GM12878 (cell line): ENCODE measurements at regions not wholly inside any gene's neighbourhood (a gene's known extent, or its start where the extent isn't known, plus 50 kb on each side); places are given as distances from the start of the nearest gene placed in this dataset.

Experiments used
- ATAC-seq: fragments of 200-7000 bp; cut with Tn5 transposase; 3 replicates; pipeline ENCODE4 v1.9.1; 2020; ENCODE audit warnings: mild to moderate bottlenecking, moderate library complexity
- BruUV-seq: library from RNA; stranded (reverse); fragments of 400-500 nt; replicated peaks from 2 replicates; lab custom pipeline; 2021; lab: Mats Ljungman, UMichigan
- CTCF ChIA-PET: fragments of 300-600 bp; sonication (Branson Sonifier 250); formaldehyde crosslinking; extraction: SDS; loops from one replicate; lab custom pipeline; 2021; ENCODE audit warnings: inconsistent platforms; lab: Yijun Ruan, JAX
- POLR2A ChIA-PET: fragments of 350-600 bp; formaldehyde crosslinking; extraction: SDS; loops from one replicate; lab custom pipeline; 2021; ENCODE audit warnings: inconsistent platforms; lab: Charles Lee
- RAD21 ChIA-PET: fragments of 300-600 bp; sonication (Branson Sonifier 250); formaldehyde crosslinking; loops from one replicate; lab custom pipeline; 2023; ENCODE audit warnings: antibody characterized with exemption; ENCODE audit not compliant: unreplicated experiment; lab: Charles Lee
- SMC1A ChIA-PET: fragments of 300-600 bp; sonication (Branson Sonifier 250); formaldehyde crosslinking; loops from one replicate; lab custom pipeline; 2023; ENCODE audit not compliant: unreplicated experiment, uncharacterized antibody; lab: Charles Lee
- DNase-seq: peaks from one replicate; pipeline ENCODE4 v3.0.0-alpha.2; 2011; ENCODE audit warnings: low read depth, low spot score
- FAIRE-seq: peaks from 3 replicates; lab custom pipeline; 2011; peaks lifted over from hg19 to GRCh38; lab: Jason Lieb, UNC
- H2AFZ ChIP-seq: 2 replicates; pipeline ENCODE4 v1.6.0; 2011; ENCODE audit warnings: low read depth, low read length, control low read depth; ENCODE audit not compliant: control insufficient read depth
- H3K27ac ChIP-seq: 2 replicates; pipeline ENCODE4 v1.5.1; 2011; ENCODE audit warnings: control low read depth; ENCODE audit not compliant: control insufficient read depth, insufficient read depth
- H3K27me3 ChIP-seq, 2 experiments: replicated peaks in 1 of 2; 2 replicates each; pipeline versions ENCODE4 v1.6.0 to v1.6.1; 2011; ENCODE audit warnings: low read length in 1 of 2; ENCODE audit not compliant: control insufficient read depth in 2 of 2, insufficient read depth in 2 of 2
- H3K36me3 ChIP-seq, 2 experiments: 2 replicates each; pipeline ENCODE4 v1.5.1; 2011; ENCODE audit warnings: low read length in 1 of 2; ENCODE audit not compliant: control insufficient read depth in 2 of 2, insufficient read depth in 2 of 2
- H3K4me1 ChIP-seq: 2 replicates; pipeline ENCODE4 v1.6.1; 2011; ENCODE audit warnings: mild to moderate bottlenecking, low read length, moderate library complexity, mixed read lengths; ENCODE audit not compliant: control insufficient read depth, insufficient read depth
- H3K4me2 ChIP-seq: 2 replicates; pipeline ENCODE4 v1.6.0; 2011; ENCODE audit warnings: control low read depth; ENCODE audit not compliant: control insufficient read depth, insufficient read depth
- H3K4me3 ChIP-seq: fragments of 200-600 bp; sonication (generic); 2 replicates; pipeline ENCODE4 v1.5.1; 2016
- H3K79me2 ChIP-seq: 2 replicates; pipeline ENCODE4 v1.6.0; 2011; ENCODE audit warnings: low read length; ENCODE audit not compliant: control insufficient read depth, insufficient read depth
- H3K9ac ChIP-seq: 2 replicates; pipeline ENCODE4 v1.8.0; 2011; ENCODE audit warnings: low read length, control low read depth, mixed read lengths; ENCODE audit not compliant: control insufficient read depth, insufficient read depth
- H3K9me3 ChIP-seq: replicated peaks from 3 replicates; pipeline ENCODE4 v1.5.1; 2011; ENCODE audit warnings: mild to moderate bottlenecking, low read length; ENCODE audit not compliant: control insufficient read depth, insufficient read depth
- H4K20me1 ChIP-seq: 2 replicates; pipeline ENCODE4 v1.6.0; 2011; ENCODE audit not compliant: control insufficient read depth, insufficient read depth
- HCFC1 ChIP-seq: fragments of 150-350 bp; IDR thresholded peaks from 2 replicates; pipeline ENCODE4 v1.6.1; 2014; ENCODE audit warnings: low read length
- IKZF1 ChIP-seq: fragments of 450-650 bp; conservative IDR thresholded peaks from 2 replicates; pipeline ENCODE4 v1.6.1; 2017; ENCODE audit warnings: antibody characterized with exemption, mild to moderate bottlenecking
- KLF5 ChIP-seq: fragments of 450-650 bp; IDR thresholded peaks from 2 replicates; pipeline ENCODE4 v1.6.1; 2014; ENCODE audit warnings: mild to moderate bottlenecking; ENCODE audit not compliant: partially characterized antibody
- NFYA ChIP-seq: IDR thresholded peaks from 2 replicates; pipeline ENCODE4 v1.6.1; 2011; ENCODE audit warnings: low read depth, mild to moderate bottlenecking, low read length, improper control_type of control experiment, borderline replicate concordance
- RUNX3 ChIP-seq: IDR thresholded peaks from 2 replicates; pipeline ENCODE4 v1.6.1; 2012; ENCODE audit warnings: low read length, inconsistent platforms
- SMAD5 ChIP-seq: IDR thresholded peaks from 2 replicates; pipeline ENCODE4 v1.6.1; 2016; ENCODE audit warnings: antibody characterized with exemption, low read depth
- STAT3 ChIP-seq: IDR thresholded peaks from 2 replicates; pipeline ENCODE4 v1.6.1; 2011; ENCODE audit warnings: low read depth, low read length, improper control_type of control experiment
- YY1 ChIP-seq: IDR thresholded peaks from 2 replicates; pipeline ENCODE4 v1.6.1; 2011; ENCODE audit warnings: low read depth, mild to moderate bottlenecking, low read length
- WGBS: methylation state at CpG from one replicate; pipeline ENCODE4 v1.1.6; 2016; ENCODE audit warnings: low lambda C conversion rate; ENCODE audit not compliant: insufficient replicate concordance, insufficient coverage; ENCODE audit errors: missing lambda C conversion rate; 5-methylcytosine and 5-hydroxymethylcytosine counted together
- in situ Hi-C: fragments of 300-500 bp; cut with MboI; formaldehyde crosslinking; loops from 9 replicates; pipeline ENCODE4 v1.14.3; 2018; ENCODE audit warnings: mixed read lengths
- intact Hi-C: fragments of 100-400 bp; cut with micrococcal nuclease; formaldehyde crosslinking; loops from one replicate; pipeline ENCODE4 v1.14.2; 2022; ENCODE audit not compliant: unreplicated experiment
- TF ChIP-seq, protein P1 (sequence below): IDR thresholded peaks from 2 replicates; pipeline ENCODE4 v1.6.1; 2011; ENCODE audit warnings: borderline replicate concordance, low read depth, mild to moderate bottlenecking, moderate library complexity, mixed read lengths, low read length; ENCODE audit not compliant: insufficient read depth; ENCODE audit errors: extremely low read length
- TF ChIP-seq, protein P2 (sequence below): IDR thresholded peaks from 2 replicates; pipeline ENCODE4 v1.6.1; 2012; ENCODE audit warnings: mild to moderate bottlenecking, low read depth, low read length

DNA sequence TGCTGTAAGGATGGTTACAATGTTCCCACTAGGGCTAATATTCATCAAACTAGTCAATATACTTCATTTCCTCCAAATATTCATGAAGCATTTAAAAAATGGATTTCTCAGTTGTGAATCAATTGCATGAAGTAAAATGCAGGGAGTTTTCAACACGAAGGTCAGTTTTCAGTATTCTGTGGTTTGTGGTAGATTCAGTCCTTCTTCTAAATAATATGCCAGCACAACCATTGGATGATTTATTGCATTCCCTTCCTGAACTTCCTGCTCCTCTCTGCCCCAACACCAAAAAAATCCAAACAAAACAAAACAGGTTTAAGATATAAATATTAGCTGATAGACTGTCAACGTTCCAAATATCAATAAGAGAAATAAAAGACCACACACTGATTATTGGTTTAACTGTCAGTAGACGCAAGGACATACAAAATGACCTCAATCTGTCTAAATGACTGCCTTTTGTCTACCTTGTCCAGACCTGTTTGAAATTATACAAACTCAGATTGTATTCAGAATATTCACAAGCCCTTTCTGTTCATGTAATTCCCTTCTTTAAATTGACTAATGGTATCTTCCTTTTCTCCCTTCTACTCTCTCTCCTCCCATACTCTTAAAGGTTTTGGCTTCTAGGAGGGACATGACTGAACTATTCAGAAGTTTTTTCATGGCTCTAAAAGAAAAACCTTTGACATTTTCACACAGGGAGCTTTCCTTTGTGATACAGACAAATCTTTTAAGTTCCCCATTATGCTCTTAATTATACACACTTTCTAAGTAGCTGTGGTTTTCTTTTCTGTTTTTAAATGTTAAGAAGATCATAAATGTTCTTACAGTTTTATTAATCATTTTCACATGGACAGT, 92.6 kb upstream of the STT3B start:
- ChIA-PET SMC1A (interaction anchor here (0.6 to 3.3 kb wide), 12 partner anchors 9 to 192 kb away, joined by 3 to 21 read pairs (median 4); no protein-coding TSS in a partner anchor), CTCF (interaction anchor here (0.6 to 1.2 kb wide), 5 partner anchors 8 to 93 kb away, joined by 3 to 4 read pairs (median 3); no protein-coding TSS in a partner anchor), POLR2A (interaction anchor here (0.6 to 1.8 kb wide), 4 partner anchors 10 to 354 kb away, joined by 3 to 6 read pairs (median 3); no protein-coding TSS in a partner anchor), RAD21 (interaction anchor here (0.5 to 1.1 kb wide), 4 partner anchors 32 to 192 kb away, joined by 3 to 4 read pairs (median 4); no protein-coding TSS in a partner anchor)
- 9% methylated on average over 3 of the region's 3 CpGs for WGBS
- no peak overlapping the region for H2AFZ ChIP-seq
- H3K36me3 ChIP-seq, result no peaks in the 10 kb centered on the region
- H3K27ac ChIP-seq, result peak overlapping the region; percentile 28; the same call in 1 of the 2 replicates
- no peaks in the 10 kb centered on the region for H3K79me2 ChIP-seq
- DNase-seq, result no peak
- H3K27me3 ChIP-seq, result no peaks in the 10 kb centered on the region
- no peak overlapping the region; the same call in none of the 2 replicates for H3K9ac ChIP-seq
- TF ChIP-seq HCFC1 (no peak), SMAD5 (no peak), YY1 (no peak), IKZF1 (0 out of 2 replicates have a peak, but pooled peaks have one; percentile 11), RUNX3 (peak; percentile 58), STAT3 (no peak), NFYA (no peak), KLF5 (no peak)
- TF ChIP-seq, protein P1, sequence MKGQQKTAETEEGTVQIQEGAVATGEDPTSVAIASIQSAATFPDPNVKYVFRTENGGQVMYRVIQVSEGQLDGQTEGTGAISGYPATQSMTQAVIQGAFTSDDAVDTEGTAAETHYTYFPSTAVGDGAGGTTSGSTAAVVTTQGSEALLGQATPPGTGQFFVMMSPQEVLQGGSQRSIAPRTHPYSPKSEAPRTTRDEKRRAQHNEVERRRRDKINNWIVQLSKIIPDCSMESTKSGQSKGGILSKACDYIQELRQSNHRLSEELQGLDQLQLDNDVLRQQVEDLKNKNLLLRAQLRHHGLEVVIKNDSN, result no peak
- TF ChIP-seq, protein P2, sequence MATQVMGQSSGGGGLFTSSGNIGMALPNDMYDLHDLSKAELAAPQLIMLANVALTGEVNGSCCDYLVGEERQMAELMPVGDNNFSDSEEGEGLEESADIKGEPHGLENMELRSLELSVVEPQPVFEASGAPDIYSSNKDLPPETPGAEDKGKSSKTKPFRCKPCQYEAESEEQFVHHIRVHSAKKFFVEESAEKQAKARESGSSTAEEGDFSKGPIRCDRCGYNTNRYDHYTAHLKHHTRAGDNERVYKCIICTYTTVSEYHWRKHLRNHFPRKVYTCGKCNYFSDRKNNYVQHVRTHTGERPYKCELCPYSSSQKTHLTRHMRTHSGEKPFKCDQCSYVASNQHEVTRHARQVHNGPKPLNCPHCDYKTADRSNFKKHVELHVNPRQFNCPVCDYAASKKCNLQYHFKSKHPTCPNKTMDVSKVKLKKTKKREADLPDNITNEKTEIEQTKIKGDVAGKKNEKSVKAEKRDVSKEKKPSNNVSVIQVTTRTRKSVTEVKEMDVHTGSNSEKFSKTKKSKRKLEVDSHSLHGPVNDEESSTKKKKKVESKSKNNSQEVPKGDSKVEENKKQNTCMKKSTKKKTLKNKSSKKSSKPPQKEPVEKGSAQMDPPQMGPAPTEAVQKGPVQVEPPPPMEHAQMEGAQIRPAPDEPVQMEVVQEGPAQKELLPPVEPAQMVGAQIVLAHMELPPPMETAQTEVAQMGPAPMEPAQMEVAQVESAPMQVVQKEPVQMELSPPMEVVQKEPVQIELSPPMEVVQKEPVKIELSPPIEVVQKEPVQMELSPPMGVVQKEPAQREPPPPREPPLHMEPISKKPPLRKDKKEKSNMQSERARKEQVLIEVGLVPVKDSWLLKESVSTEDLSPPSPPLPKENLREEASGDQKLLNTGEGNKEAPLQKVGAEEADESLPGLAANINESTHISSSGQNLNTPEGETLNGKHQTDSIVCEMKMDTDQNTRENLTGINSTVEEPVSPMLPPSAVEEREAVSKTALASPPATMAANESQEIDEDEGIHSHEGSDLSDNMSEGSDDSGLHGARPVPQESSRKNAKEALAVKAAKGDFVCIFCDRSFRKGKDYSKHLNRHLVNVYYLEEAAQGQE, result no peak
- H4K20me1 ChIP-seq, result no peaks in the 10 kb centered on the region
- peak overlapping the region; percentile 50; the same call in 1 of the 2 replicates for H3K4me2 ChIP-seq
- peaks cover 8% of the 10 kb centered on the region for H3K9me3 ChIP-seq
- FAIRE-seq, result peak; percentile 35
- no TSS peak for BruUV-seq
- H3K4me1 ChIP-seq, result peaks cover 25% of the 10 kb centered on the region; the same call in 1 of the 2 replicates
- peak; percentile 38; the same call in 2 of the 3 replicates for ATAC-seq
- no peak overlapping the region for H3K4me3 ChIP-seq
- intact Hi-C loops, result loop anchor here (10.0 kb wide), 1 partner anchor 665 kb away; no protein-coding TSS in a partner anchor
- in situ Hi-C loops, result no loop called here
